ENCODE measurements at regions not wholly inside any gene's neighbourhood (a gene's known extent, or its start where the extent isn't known, plus 50 kb on each side); places are given as distances from the start of the nearest gene placed in this dataset.

- H3K79me2 ChIP-seq (ENCODE audit: control insufficient read depth, insufficient read depth, low read length), result no peaks in the 10 kb centered on the region
- H3K9me3 ChIP-seq (replicated peaks; ENCODE audit: control insufficient read depth, insufficient read depth, low read length), result no peaks in the 10 kb centered on the region
- DNase-seq (ENCODE audit: low read depth, low spot score), result no peak
- H4K20me1 ChIP-seq (ENCODE audit: control insufficient read depth, insufficient read depth), result no peaks in the 10 kb centered on the region
- ChIA-PET SMC1A (ENCODE audit: uncharacterized antibody, unreplicated experiment) (no interaction called here), CTCF (no interaction called here), RAD21 (ENCODE audit: unreplicated experiment) (no interaction called here), POLR2A (no interaction called here)
- H3K27ac ChIP-seq (ENCODE audit: control insufficient read depth, insufficient read depth), result no peak overlapping the region
- no peak for FAIRE-seq
- H2AFZ ChIP-seq (ENCODE audit: control insufficient read depth, low read depth, low read length), result no peak overlapping the region
- H3K4me2 ChIP-seq (ENCODE audit: control insufficient read depth, insufficient read depth), result no peak overlapping the region
- H3K4me3 ChIP-seq, result no peak overlapping the region
- ATAC-seq, result no peak
- H3K9ac ChIP-seq (ENCODE audit: control insufficient read depth, insufficient read depth, low read length), result no peak overlapping the region
- WGBS (ENCODE audit: insufficient coverage, insufficient replicate concordance, low lambda C conversion rate, missing lambda C conversion rate), result 24% methylated on average over 4 of the region's 4 CpGs
- in situ Hi-C loops (cut with MboI) (no loop called here), intact Hi-C loops (cut with micrococcal nuclease; ENCODE audit: unreplicated experiment) (no loop called here)
- H3K4me1 ChIP-seq (ENCODE audit: control insufficient read depth, insufficient read depth, low read length), result no peaks in the 10 kb centered on the region
- BruUV-seq (replicated peaks), result no TSS peak
- peaks cover 0 to 3% of the 10 kb centered on the region in 2 experiments; a peak in 3 of 4 replicates for H3K27me3 ChIP-seq (replicated peaks in 1 of 2; ENCODE audit: control insufficient read depth in 2 of 2, insufficient read depth in 2 of 2, low read length in 1 of 2)
- no peaks in the 10 kb centered on the region for H3K36me3 ChIP-seq (ENCODE audit: control insufficient read depth in 2 of 2, insufficient read depth in 2 of 2, low read length in 1 of 2)
- TF ChIP-seq EED (IDR thresholded peaks at IDR 0.05; ENCODE audit: low read depth) (no peak), TCF7 (IDR thresholded peaks at IDR 0.05; ENCODE audit: borderline replicate concordance) (no peak), SRF (IDR thresholded peaks at IDR 0.05; ENCODE audit: low read depth in 2 of 2, low read length in 2 of 2) (no peak), E4F1 (IDR thresholded peaks at IDR 0.05; ENCODE audit: borderline replicate concordance, partially characterized antibody) (no peak), MYC (IDR thresholded peaks at IDR 0.05; ENCODE audit: insufficient read depth, insufficient read length, insufficient replicate concordance, low read length, severe bottlenecking) (no peak), NR2C2 (IDR thresholded peaks at IDR 0.05; ENCODE audit: borderline replicate concordance, control insufficient read depth, insufficient read length, low read depth) (no peak), ATF2 (IDR thresholded peaks at IDR 0.05; ENCODE audit: low read length) (no peak), IKZF1 (conservative IDR thresholded peaks at IDR 0.05) (no peak), TARDBP (IDR thresholded peaks at IDR 0.05; ENCODE audit: borderline replicate concordance) (no peak), TBL1XR1 (IDR thresholded peaks at IDR 0.05; ENCODE audit: low read depth, low read length) (no peak), EP300 (IDR thresholded peaks at IDR 0.05; ENCODE audit: borderline replicate concordance in 1 of 2, control insufficient read depth in 1 of 2, low read depth in 2 of 2, low read length in 2 of 2) (no peak), ZNF592 (IDR thresholded peaks at IDR 0.05) (no peak), ZBTB33 (IDR thresholded peaks at IDR 0.05) (no peak), YBX1 (IDR thresholded peaks at IDR 0.05) (no peak)
Measured at GRCh38 chrX:68997511-68997910, 167.7 kb downstream of the PJA1 start.

Data from GM12878 (cell line).